Type B pancreatic cell (in vitro differentiated cells): ENCODE measurements at regions not wholly inside any gene's neighbourhood (a gene's known extent, or its start where the extent isn't known, plus 50 kb on each side); places are given as distances from the start of the nearest gene placed in this dataset.

Source experiments
- DNase-seq: peaks from one replicate; pipeline ENCODE4 v3.0.0; 2021; ENCODE audit warnings: mixed read lengths; ENCODE audit not compliant: unreplicated experiment; ENCODE audit errors: extremely low spot score
- H3K27ac Mint-ChIP-seq: 2 replicates; pipeline ENCODE4 v1.8.0; 2021; ENCODE audit warnings: mild to moderate bottlenecking, mixed read lengths
- H3K27me3 Mint-ChIP-seq: 2 replicates; pipeline ENCODE4 v1.8.0; 2021; ENCODE audit warnings: mixed read lengths
- H3K36me3 Mint-ChIP-seq: 2 replicates; pipeline ENCODE4 v1.8.0; 2021; ENCODE audit warnings: mixed read lengths
- H3K4me1 Mint-ChIP-seq: one replicate; pipeline ENCODE4 v1.8.0; 2021; ENCODE audit warnings: mixed read lengths; ENCODE audit not compliant: unreplicated experiment
- H3K4me3 Mint-ChIP-seq: 2 replicates; pipeline ENCODE4 v1.8.0; 2021; ENCODE audit warnings: mild to moderate bottlenecking, mixed read lengths
- H3K9me3 Mint-ChIP-seq: 2 replicates; pipeline ENCODE4 v1.8.0; 2021; ENCODE audit warnings: mixed read lengths
- TF ChIP-seq, protein P1 (sequence below): fragments of 200-600 bp; sonication (generic); conservative IDR thresholded peaks from 2 replicates; pipeline ENCODE4 v1.5.0; 2021; ENCODE audit warnings: antibody characterized with exemption, mild to moderate bottlenecking

DNA sequence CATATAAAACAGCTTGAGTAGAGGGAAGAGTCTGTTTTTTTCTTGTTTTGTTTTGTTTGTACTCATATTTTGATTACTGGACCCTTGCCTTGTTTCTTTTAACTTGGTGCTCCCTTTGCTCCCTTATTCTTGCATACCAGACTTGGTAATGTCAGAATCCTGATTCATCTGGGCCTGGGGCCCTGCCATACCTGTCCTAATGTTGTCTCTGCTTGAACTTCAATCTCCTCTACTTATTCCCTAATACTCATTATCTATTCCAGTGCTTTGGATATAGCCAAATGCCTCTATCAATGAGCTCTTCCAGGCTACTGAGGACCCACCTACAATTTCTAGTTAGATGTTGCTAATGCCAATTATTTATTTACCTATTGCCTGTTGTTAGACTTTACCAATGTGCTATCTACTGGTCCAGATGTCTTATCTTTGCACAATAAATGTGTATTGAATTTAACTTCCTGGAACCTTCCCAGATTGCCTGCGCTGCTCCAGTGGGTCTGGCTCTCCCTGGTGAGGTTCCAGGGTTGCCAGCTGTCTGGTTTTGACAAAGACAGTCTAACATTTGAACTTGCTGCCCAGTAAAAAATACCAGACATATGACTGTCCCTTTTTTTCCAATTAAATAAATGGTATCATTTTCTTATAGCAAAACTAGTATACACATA lies 64.4 kb upstream of the ACSL4 start:
- H3K4me1 Mint-ChIP-seq = no peaks in the 10 kb centered on the region
- no peak overlapping the region for H3K4me3 Mint-ChIP-seq
- TF ChIP-seq, protein P1, sequence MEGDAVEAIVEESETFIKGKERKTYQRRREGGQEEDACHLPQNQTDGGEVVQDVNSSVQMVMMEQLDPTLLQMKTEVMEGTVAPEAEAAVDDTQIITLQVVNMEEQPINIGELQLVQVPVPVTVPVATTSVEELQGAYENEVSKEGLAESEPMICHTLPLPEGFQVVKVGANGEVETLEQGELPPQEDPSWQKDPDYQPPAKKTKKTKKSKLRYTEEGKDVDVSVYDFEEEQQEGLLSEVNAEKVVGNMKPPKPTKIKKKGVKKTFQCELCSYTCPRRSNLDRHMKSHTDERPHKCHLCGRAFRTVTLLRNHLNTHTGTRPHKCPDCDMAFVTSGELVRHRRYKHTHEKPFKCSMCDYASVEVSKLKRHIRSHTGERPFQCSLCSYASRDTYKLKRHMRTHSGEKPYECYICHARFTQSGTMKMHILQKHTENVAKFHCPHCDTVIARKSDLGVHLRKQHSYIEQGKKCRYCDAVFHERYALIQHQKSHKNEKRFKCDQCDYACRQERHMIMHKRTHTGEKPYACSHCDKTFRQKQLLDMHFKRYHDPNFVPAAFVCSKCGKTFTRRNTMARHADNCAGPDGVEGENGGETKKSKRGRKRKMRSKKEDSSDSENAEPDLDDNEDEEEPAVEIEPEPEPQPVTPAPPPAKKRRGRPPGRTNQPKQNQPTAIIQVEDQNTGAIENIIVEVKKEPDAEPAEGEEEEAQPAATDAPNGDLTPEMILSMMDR = no peak
- H3K27ac Mint-ChIP-seq = no peak overlapping the region
- H3K27me3 Mint-ChIP-seq = no peaks in the 10 kb centered on the region
- no peaks in the 10 kb centered on the region for H3K9me3 Mint-ChIP-seq
- no peak for DNase-seq
- H3K36me3 Mint-ChIP-seq = no peaks in the 10 kb centered on the region

DNA sequence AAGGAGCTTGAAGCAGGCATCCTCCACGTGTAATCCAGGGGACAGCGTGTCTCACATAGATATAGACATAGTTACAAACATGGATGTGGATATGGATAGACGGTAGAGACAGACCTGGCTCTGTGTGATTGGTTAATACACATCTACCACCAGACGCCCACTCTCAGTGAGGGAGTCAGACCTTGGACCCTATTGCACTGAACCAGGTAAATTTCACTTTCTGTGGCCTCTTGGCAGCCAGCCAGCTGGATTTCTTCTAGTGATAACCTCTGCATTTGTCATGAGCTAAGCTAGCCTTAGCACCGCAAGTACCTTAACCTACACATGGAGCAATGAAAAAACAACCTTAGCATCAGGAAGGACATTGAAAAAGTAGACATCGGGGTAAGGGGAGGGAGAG lies 79.2 kb upstream of the ACSL4 start:
- DNase-seq = no peak

DNA sequence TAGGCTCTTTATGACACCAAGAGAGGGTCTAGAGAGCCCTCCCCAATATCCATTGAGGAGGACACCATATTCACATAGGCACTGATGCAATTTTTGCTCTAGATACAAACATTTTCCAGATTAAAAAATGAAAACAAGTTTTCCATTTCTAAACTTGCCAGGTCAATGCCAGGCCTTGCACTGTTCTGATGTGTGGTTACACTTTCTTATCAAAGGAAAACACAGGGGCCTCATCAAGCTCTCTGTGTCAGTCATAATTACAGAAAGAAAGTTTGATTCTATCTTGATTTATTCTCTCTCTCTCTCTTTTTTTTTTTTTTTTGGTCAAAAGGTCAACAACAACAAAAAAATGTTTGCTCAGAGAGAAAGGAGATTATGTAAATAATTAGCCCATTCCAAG lies 80.2 kb upstream of the ACSL4 start:
- H3K27ac Mint-ChIP-seq = no peak overlapping the region
- H3K27me3 Mint-ChIP-seq = no peaks in the 10 kb centered on the region
- no peak for DNase-seq
- no peaks in the 10 kb centered on the region for H3K36me3 Mint-ChIP-seq
- H3K9me3 Mint-ChIP-seq = peaks cover 6% of the 10 kb centered on the region
- TF ChIP-seq, protein P1 = no peak
- no peak overlapping the region for H3K4me3 Mint-ChIP-seq
- peaks cover 23% of the 10 kb centered on the region for H3K4me1 Mint-ChIP-seq

More for the DNA sequence above, 79.2 kb upstream of the ACSL4 start:
- Mint-ChIP-seq H3K27ac (no peak overlapping the region), H3K36me3 (no peaks in the 10 kb centered on the region), H3K4me1 (peaks cover 23% of the 10 kb centered on the region), H3K4me3 (no peak overlapping the region), H3K27me3 (no peaks in the 10 kb centered on the region), H3K9me3 (peaks cover 6% of the 10 kb centered on the region)
- TF ChIP-seq, protein P1 = no peak

DNA sequence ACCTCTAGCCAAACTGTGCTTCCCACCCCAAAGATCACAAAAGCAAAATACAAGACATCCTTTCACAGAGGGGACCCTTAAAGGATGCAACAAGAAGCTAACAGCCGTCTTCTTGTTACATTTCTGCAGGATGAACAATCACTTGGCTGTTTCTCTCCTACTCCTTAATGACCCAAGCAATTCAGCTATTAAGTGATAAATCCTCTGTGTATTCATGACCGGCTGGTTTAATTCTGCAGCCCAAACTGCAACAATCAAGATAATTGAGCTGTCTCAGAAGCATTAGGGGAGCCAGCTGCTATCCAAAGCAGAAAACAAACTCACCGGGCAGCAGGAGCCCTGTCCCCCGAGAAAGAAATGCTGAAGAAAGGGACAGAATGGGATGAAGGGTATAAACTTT lies 85.9 kb upstream of the ACSL4 start:
- no peak overlapping the region for H3K27ac Mint-ChIP-seq
- peaks cover 5% of the 10 kb centered on the region for H3K9me3 Mint-ChIP-seq
- peaks cover 41% of the 10 kb centered on the region for H3K4me1 Mint-ChIP-seq
- TF ChIP-seq, protein P1 = no peak
- DNase-seq = no peak
- H3K4me3 Mint-ChIP-seq = no peak overlapping the region
- H3K27me3 Mint-ChIP-seq = no peaks in the 10 kb centered on the region
- H3K36me3 Mint-ChIP-seq = no peaks in the 10 kb centered on the region

DNA sequence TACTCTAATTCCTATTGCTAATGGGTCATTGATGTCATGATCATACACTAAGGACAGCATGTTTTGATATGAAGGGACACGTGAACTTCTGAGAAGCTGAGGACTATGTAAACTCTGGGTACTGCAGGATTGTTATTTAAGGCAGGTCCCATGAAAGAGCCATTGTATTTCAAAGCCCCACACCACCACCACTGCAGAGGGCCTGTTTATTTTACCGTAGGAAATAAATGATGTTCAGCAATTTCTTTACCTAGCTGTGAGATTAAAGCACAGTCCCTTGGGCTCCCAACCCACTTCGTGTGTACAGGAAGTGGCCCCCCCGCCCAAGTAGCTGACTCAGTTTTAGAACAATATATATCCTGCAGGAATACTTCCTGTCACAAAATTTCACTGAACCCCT lies 89.8 kb upstream of the ACSL4 start:
- Mint-ChIP-seq H3K27ac (peak overlapping the region; percentile 29), H3K4me1 (peaks cover 43% of the 10 kb centered on the region), H3K27me3 (no peaks in the 10 kb centered on the region), H3K36me3 (no peaks in the 10 kb centered on the region), H3K4me3 (peak overlapping the region; percentile 46), H3K9me3 (peaks cover 9% of the 10 kb centered on the region)
- no peak for DNase-seq
- TF ChIP-seq, protein P1 = no peak
